PC-9 (cell line): ENCODE measurements at regions not wholly inside any gene's neighbourhood (a gene's known extent, or its start where the extent isn't known, plus 50 kb on each side); places are given as distances from the start of the nearest gene placed in this dataset.

Experiments used
- BruUV-seq: library from RNA; stranded (reverse); fragments of 400-500 nt; replicated peaks from 2 replicates; lab custom pipeline; 2021; lab: Mats Ljungman, UMichigan
- CTCF ChIA-PET: fragments of 300-600 bp; sonication (Branson Sonifier 250); formaldehyde crosslinking; loops from one replicate; lab custom pipeline; 2022; ENCODE audit warnings: antibody characterized with exemption; lab: Charles Lee
- POLR2A ChIA-PET: fragments of 300-600 bp; sonication (Branson Sonifier 250); formaldehyde crosslinking; loops from one replicate; lab custom pipeline; 2022; ENCODE audit warnings: antibody characterized with exemption; ENCODE audit not compliant: unreplicated experiment; lab: Charles Lee
- DNase-seq, 2 experiments: peaks; one replicate each; pipeline versions ENCODE4 v3.0.0 to v3.0.0-alpha.2; 2015 to 2022; ENCODE audit warnings: mixed read lengths in 1 of 2
- H2AFZ ChIP-seq: fragments of 200-600 bp; sonication (generic); 2 replicates; pipeline ENCODE4 v1.8.1; 2017; ENCODE audit warnings: antibody characterized with exemption
- H3F3A ChIP-seq: fragments of 200-600 bp; sonication (generic); 2 replicates; pipeline ENCODE4 v1.8.1; 2017; ENCODE audit warnings: antibody characterized with exemption, mild to moderate bottlenecking, low read depth; ENCODE audit not compliant: insufficient read depth
- H3K27ac ChIP-seq: fragments of 200-600 bp; sonication (generic); 2 replicates; pipeline ENCODE4 v1.6.1; 2016; ENCODE audit warnings: mixed run types
- H3K27me3 ChIP-seq: fragments of 200-600 bp; sonication (generic); 2 replicates; pipeline ENCODE4 v1.6.1; 2016; ENCODE audit warnings: low read depth, mixed run types; ENCODE audit not compliant: insufficient read depth
- H3K36me3 ChIP-seq: fragments of 200-600 bp; sonication (generic); 2 replicates; pipeline ENCODE4 v1.6.1; 2016; ENCODE audit warnings: low read depth, mixed run types
- H3K4me1 ChIP-seq: fragments of 200-600 bp; sonication (generic); replicated peaks from 2 replicates; pipeline ENCODE4 v1.6.1; 2016; ENCODE audit warnings: mixed run types; ENCODE audit not compliant: insufficient read depth
- H3K4me2 ChIP-seq: fragments of 200-600 bp; sonication (generic); 2 replicates; pipeline ENCODE4 v1.6.1; 2017; ENCODE audit warnings: mixed run types
- H3K4me3 ChIP-seq: fragments of 200-600 bp; sonication (generic); 2 replicates; pipeline ENCODE4 v1.6.1; 2016; ENCODE audit warnings: mixed run types
- H3K79me2 ChIP-seq: fragments of 200-600 bp; sonication (generic); 2 replicates; pipeline ENCODE4 v1.6.1; 2017; ENCODE audit warnings: low read depth, mixed run types
- H3K9me2 ChIP-seq: fragments of 200-600 bp; sonication (generic); 2 replicates; pipeline ENCODE4 v1.8.1; 2017; ENCODE audit warnings: mild to moderate bottlenecking; ENCODE audit not compliant: insufficient read depth
- H3K9me3 ChIP-seq: fragments of 200-600 bp; sonication (generic); 2 replicates; pipeline ENCODE4 v1.8.1; 2016; ENCODE audit warnings: low read depth; ENCODE audit not compliant: insufficient read depth
- H4K20me1 ChIP-seq: fragments of 200-600 bp; sonication (generic); 2 replicates; pipeline ENCODE4 v1.8.1; 2017; ENCODE audit not compliant: insufficient read depth
- EZH2 ChIP-seq: fragments of 200-600 bp; sonication (generic); IDR thresholded peaks from 2 replicates; pipeline ENCODE4 v1.8.0; 2017; ENCODE audit warnings: antibody characterized with exemption, low read depth
- intact Hi-C: fragments of 100-400 bp; cut with micrococcal nuclease; formaldehyde crosslinking; loops from one replicate; pipeline ENCODE4 v1.10.0; 2022; ENCODE audit not compliant: unreplicated experiment
- TF ChIP-seq, protein P1 (sequence below): fragments of 200-600 bp; sonication (generic); conservative IDR thresholded peaks from 2 replicates; pipeline ENCODE4 v1.6.1; 2017; ENCODE audit warnings: mixed run types, antibody characterized with exemption, mild to moderate bottlenecking, moderate library complexity

DNA sequence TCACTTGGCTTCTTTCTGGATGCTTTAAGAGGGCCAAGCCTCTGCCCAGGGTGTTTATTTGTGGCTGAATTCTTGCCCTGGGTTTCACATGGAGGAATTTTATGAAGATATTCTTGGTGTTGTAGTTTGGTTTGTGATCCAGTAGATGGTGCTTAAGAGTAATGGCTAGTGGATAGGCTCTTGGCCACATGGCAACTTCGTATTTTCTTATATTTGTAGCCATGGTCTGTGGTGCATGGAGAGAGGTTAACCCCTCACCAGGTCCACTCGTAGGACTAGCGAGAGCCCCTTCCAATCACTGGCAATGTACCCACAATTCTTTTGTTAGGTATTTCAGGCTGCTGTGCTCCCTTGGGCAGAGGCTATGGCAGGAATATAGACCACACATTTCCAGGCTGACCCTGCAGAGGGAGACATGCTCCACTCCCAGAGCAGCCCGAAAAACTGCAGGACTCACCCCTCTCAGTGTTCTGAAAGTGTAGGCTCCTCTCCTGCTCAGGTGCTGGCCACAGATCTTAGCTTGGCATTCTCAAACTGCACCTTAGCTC lies 582.1 kb upstream of the SETBP1 start:
- Histone ChIP-seq H3K27ac (no peak overlapping the region), H3K4me1 (no peaks in the 10 kb centered on the region), H3K4me3 (no peak overlapping the region), H3K9me2 (no peaks in the 10 kb centered on the region), H3K27me3 (no peaks in the 10 kb centered on the region), H3K9me3 (peaks cover 6% of the 10 kb centered on the region; the same call in 1 of the 2 replicates), H2AFZ (no peak overlapping the region), H4K20me1 (no peaks in the 10 kb centered on the region), H3F3A (no peaks in the 10 kb centered on the region), H3K79me2 (no peaks in the 10 kb centered on the region), H3K36me3 (no peaks in the 10 kb centered on the region), H3K4me2 (no peak overlapping the region)
- ChIA-PET POLR2A (no interaction called here), CTCF (no interaction called here)
- TF ChIP-seq EZH2, result no peak
- TF ChIP-seq, protein P1, sequence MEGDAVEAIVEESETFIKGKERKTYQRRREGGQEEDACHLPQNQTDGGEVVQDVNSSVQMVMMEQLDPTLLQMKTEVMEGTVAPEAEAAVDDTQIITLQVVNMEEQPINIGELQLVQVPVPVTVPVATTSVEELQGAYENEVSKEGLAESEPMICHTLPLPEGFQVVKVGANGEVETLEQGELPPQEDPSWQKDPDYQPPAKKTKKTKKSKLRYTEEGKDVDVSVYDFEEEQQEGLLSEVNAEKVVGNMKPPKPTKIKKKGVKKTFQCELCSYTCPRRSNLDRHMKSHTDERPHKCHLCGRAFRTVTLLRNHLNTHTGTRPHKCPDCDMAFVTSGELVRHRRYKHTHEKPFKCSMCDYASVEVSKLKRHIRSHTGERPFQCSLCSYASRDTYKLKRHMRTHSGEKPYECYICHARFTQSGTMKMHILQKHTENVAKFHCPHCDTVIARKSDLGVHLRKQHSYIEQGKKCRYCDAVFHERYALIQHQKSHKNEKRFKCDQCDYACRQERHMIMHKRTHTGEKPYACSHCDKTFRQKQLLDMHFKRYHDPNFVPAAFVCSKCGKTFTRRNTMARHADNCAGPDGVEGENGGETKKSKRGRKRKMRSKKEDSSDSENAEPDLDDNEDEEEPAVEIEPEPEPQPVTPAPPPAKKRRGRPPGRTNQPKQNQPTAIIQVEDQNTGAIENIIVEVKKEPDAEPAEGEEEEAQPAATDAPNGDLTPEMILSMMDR, result peak; percentile 48
- BruUV-seq, result no TSS peak
- peak in 1 of 2 experiments; percentile 25 for DNase-seq
- intact Hi-C loops, result no loop called here

DNA sequence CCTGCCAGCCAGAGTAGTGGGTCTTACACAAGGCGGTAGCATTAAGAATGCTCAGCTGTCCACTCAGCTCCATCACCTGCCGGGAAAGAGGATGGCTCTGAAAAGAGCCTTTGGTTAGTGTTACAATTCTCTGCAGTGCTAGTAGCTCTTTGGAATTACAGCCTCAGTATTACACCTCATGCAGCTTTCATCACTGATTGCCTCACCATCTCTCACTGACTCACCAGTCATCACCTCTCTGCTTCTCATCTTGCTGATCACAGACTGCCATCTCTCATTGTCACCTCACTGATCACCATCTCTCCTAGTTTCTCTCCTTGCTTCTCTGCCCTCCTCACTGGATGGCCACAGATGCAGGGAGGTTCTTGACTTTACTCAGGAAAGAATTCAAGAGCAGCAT lies 573.5 kb upstream of the SETBP1 start:
- no peak for DNase-seq
- Histone ChIP-seq H3K36me3 (no peaks in the 10 kb centered on the region), H3K27me3 (no peaks in the 10 kb centered on the region), H3K4me3 (no peak overlapping the region), H4K20me1 (no peaks in the 10 kb centered on the region), H3K4me1 (no peaks in the 10 kb centered on the region), H3K79me2 (no peaks in the 10 kb centered on the region), H3K27ac (no peak overlapping the region), H2AFZ (no peak overlapping the region), H3K9me2 (no peaks in the 10 kb centered on the region), H3K9me3 (no peaks in the 10 kb centered on the region), H3K4me2 (no peak overlapping the region), H3F3A (no peaks in the 10 kb centered on the region)
- ChIA-PET POLR2A (interaction anchor here (0.5 kb wide), 1 partner anchor 875 kb away, joined by 10 read pairs; no protein-coding TSS in a partner anchor), CTCF (no interaction called here)
- intact Hi-C loops, result no loop called here
- BruUV-seq, result no TSS peak
- no peak for TF ChIP-seq EZH2
- TF ChIP-seq, protein P1, result no peak

DNA sequence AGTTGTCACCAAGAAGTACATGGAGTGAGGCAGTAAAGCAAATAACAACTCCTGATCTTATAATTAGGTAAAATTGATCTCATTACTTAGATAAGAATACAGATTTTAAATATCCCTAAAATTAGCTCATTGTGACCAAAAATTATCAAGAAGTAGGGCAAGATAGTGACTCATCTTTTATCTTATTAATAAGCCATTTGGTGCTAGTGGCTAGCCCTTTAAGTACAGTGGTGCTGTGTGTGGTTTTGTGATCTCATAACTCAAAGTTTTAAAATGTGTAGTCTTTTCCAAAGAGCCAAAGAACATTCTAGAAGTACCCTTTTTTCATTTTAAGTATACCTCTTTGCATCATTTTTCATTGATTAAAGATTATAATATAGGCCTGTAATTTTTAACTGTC lies 569.4 kb upstream of the SETBP1 start:
- Histone ChIP-seq H4K20me1 (no peaks in the 10 kb centered on the region), H3K36me3 (no peaks in the 10 kb centered on the region), H3K27me3 (no peaks in the 10 kb centered on the region), H3K4me3 (no peak overlapping the region), H3K4me2 (no peak overlapping the region), H3K4me1 (no peaks in the 10 kb centered on the region), H3K27ac (no peak overlapping the region), H2AFZ (no peak overlapping the region), H3K79me2 (no peaks in the 10 kb centered on the region), H3F3A (no peaks in the 10 kb centered on the region), H3K9me3 (no peaks in the 10 kb centered on the region), H3K9me2 (no peaks in the 10 kb centered on the region)
- TF ChIP-seq, protein P1, result no peak
- no peak for TF ChIP-seq EZH2
- DNase-seq, result no peak
- no TSS peak for BruUV-seq
- ChIA-PET POLR2A (interaction anchor here (0.6 kb wide), 1 partner anchor 1252 kb away, joined by 4 read pairs; no protein-coding TSS in a partner anchor), CTCF (no interaction called here)
- intact Hi-C loops, result no loop called here
